B cell (primary cell): ENCODE measurements at regions not wholly inside any gene's neighbourhood (a gene's known extent, or its start where the extent isn't known, plus 50 kb on each side); places are given as distances from the start of the nearest gene placed in this dataset.

Source experiments
- EZH2 ChIP-seq: IDR thresholded peaks from 2 replicates; pipeline ENCODE4 v1.6.1; 2012; ENCODE audit warnings: borderline replicate concordance, low read depth, mild to moderate bottlenecking, moderate library complexity, low read length; ENCODE audit not compliant: insufficient read depth, poor library complexity, severe bottlenecking
- TF ChIP-seq, protein P1 (sequence below): fragments of 200-600 bp; IDR thresholded peaks from one replicate; pipeline ENCODE4 v1.8.0; 2022; ENCODE audit warnings: antibody characterized with exemption, mild to moderate bottlenecking

GRCh38 chrX:131910586-131910985, 112.5 kb upstream of the STK26 start:
- TF ChIP-seq, protein P1, sequence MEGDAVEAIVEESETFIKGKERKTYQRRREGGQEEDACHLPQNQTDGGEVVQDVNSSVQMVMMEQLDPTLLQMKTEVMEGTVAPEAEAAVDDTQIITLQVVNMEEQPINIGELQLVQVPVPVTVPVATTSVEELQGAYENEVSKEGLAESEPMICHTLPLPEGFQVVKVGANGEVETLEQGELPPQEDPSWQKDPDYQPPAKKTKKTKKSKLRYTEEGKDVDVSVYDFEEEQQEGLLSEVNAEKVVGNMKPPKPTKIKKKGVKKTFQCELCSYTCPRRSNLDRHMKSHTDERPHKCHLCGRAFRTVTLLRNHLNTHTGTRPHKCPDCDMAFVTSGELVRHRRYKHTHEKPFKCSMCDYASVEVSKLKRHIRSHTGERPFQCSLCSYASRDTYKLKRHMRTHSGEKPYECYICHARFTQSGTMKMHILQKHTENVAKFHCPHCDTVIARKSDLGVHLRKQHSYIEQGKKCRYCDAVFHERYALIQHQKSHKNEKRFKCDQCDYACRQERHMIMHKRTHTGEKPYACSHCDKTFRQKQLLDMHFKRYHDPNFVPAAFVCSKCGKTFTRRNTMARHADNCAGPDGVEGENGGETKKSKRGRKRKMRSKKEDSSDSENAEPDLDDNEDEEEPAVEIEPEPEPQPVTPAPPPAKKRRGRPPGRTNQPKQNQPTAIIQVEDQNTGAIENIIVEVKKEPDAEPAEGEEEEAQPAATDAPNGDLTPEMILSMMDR: no peak
- no peak for TF ChIP-seq EZH2
